K562 (cell line): ENCODE measurements at regions not wholly inside any gene's neighbourhood (a gene's known extent, or its start where the extent isn't known, plus 50 kb on each side); places are given as distances from the start of the nearest gene placed in this dataset.

ENCODE experiments used
- ATAC-seq: fragments of 200-7000 bp; cut with Tn5 transposase; 3 replicates; pipeline ENCODE4 v1.9.1; 2020; ENCODE audit warnings: moderate library complexity
- BruUV-seq: library from RNA; stranded (reverse); fragments of 400-500 nt; replicated peaks from 2 replicates; lab custom pipeline; 2021; lab: Mats Ljungman, UMichigan
- CTCF ChIA-PET: fragments of 300-600 bp; formaldehyde crosslinking; extraction: SDS; loops from one replicate; lab custom pipeline; 2021; ENCODE audit warnings: low intra/inter-chr PET ratio; lab: Yijun Ruan, JAX
- POLR2A ChIA-PET: fragments of 300-600, 350-650 bp; sonication (Branson Sonifier 250); formaldehyde crosslinking; extraction: SDS; loops from one replicate; lab custom pipeline; 2021; ENCODE audit warnings: antibody characterized with exemption, inconsistent platforms; lab: Yijun Ruan, JAX
- DNase-seq, 4 experiments: peaks; one replicate each; pipeline versions ENCODE4 v3.0.0 to v3.0.0-alpha.2; 2011 to 2018; ENCODE audit warnings: low spot score in 3 of 4, mixed read lengths in 3 of 4; ENCODE audit errors: extremely low read depth in 1 of 4
- FAIRE-seq: peaks from 2 replicates; lab custom pipeline; 2011; peaks lifted over from hg19 to GRCh38; lab: Jason Lieb, UNC
- H2AFZ ChIP-seq: 2 replicates; pipeline ENCODE4 v1.6.0; 2011; ENCODE audit warnings: low read depth, low read length, control low read depth, inconsistent platforms
- H3K27ac ChIP-seq: fragments of 200-600 bp; 3 replicates; pipeline ENCODE4 v1.8.0; 2011; ENCODE audit warnings: low read depth, mild to moderate bottlenecking, control low read depth, inconsistent platforms, low read length, moderate library complexity, mixed read lengths; ENCODE audit errors: extremely low read depth
- H3K27me3 ChIP-seq, 2 experiments: fragments of 300-600 bp in 1 of 2; 2 replicates in 1 of 2; 3 replicates in 1 of 2; pipeline versions ENCODE4 v1.6.0 to v1.8.0; 2011; ENCODE audit warnings: inconsistent platforms in 2 of 2, low read length in 2 of 2, mild to moderate bottlenecking in 1 of 2, mixed read lengths in 1 of 2, moderate library complexity in 1 of 2; ENCODE audit not compliant: control insufficient read depth in 2 of 2, insufficient read depth in 2 of 2
- H3K36me3 ChIP-seq: fragments of 300-600 bp; 3 replicates; pipeline ENCODE4 v1.8.0; 2011; ENCODE audit warnings: mild to moderate bottlenecking, low read length, inconsistent platforms; ENCODE audit not compliant: control insufficient read depth, insufficient read depth
- H3K4me1 ChIP-seq, 2 experiments: fragments of 200-600 bp in 1 of 2; replicated peaks in 1 of 2; 2 replicates in 1 of 2; 3 replicates in 1 of 2; pipeline versions ENCODE4 v1.5.1 to v1.8.0; 2011; ENCODE audit warnings: inconsistent platforms in 2 of 2, low read length in 2 of 2, mild to moderate bottlenecking in 1 of 2, mixed read lengths in 1 of 2, moderate library complexity in 1 of 2; ENCODE audit not compliant: control insufficient read depth in 2 of 2, insufficient read depth in 2 of 2
- H3K4me2 ChIP-seq: 2 replicates; pipeline ENCODE4 v1.6.1; 2011; ENCODE audit warnings: low read length, control low read depth, inconsistent platforms, mixed read lengths; ENCODE audit not compliant: insufficient read depth
- H3K4me3 ChIP-seq: fragments of 200-600 bp; sonication (generic), shearing (Covaris generic); 2 replicates; pipeline ENCODE4 v1.5.1; 2016; ENCODE audit warnings: control low read depth, inconsistent platforms
- H3K79me2 ChIP-seq: fragments of 200-600 bp; 3 replicates; pipeline ENCODE4 v1.8.0; 2011; ENCODE audit warnings: low read length, inconsistent platforms; ENCODE audit not compliant: control insufficient read depth, insufficient read depth
- H3K9ac ChIP-seq, 2 experiments: 2 replicates each; pipeline versions ENCODE4 v1.6.0 to v1.6.1; 2011; ENCODE audit warnings: low read depth in 2 of 2, low read length in 2 of 2, control low read depth in 1 of 2, inconsistent platforms in 1 of 2, mild to moderate bottlenecking in 1 of 2, mixed read lengths in 1 of 2; ENCODE audit not compliant: insufficient read depth in 1 of 2
- H3K9me1 ChIP-seq: one replicate; pipeline ENCODE4 v1.6.0; 2011; ENCODE audit warnings: inconsistent platforms, mild to moderate bottlenecking, low read length, moderate library complexity; ENCODE audit not compliant: control insufficient read depth, insufficient read depth
- H3K9me3 ChIP-seq: replicated peaks from 2 replicates; pipeline ENCODE4 v1.5.1; 2011; ENCODE audit warnings: low read depth, low read length, inconsistent platforms; ENCODE audit not compliant: control insufficient read depth, insufficient read depth
- H4K20me1 ChIP-seq: replicated peaks from 2 replicates; pipeline ENCODE4 v1.6.1; 2011; ENCODE audit warnings: low read length, inconsistent platforms, mixed read lengths; ENCODE audit not compliant: control insufficient read depth, insufficient read depth
- E2F3 ChIP-seq: fragments of 250-450 bp; sonication (Bioruptor Pico); IDR thresholded peaks from 2 replicates; pipeline ENCODE4 v1.4.0; 2020; ENCODE audit warnings: mild to moderate bottlenecking
- FOXP1 ChIP-seq: sonication (generic); formaldehyde crosslinking; IDR thresholded peaks from 2 replicates; pipeline ENCODE4 v1.8.0; 2022; ENCODE audit warnings: mild to moderate bottlenecking, missing genetic modification reagents
- MTA3 ChIP-seq: fragments of 450-650 bp; formaldehyde crosslinking; IDR thresholded peaks from 2 replicates; pipeline ENCODE4 v1.6.1; 2017; ENCODE audit warnings: mild to moderate bottlenecking, borderline replicate concordance
- SNIP1 ChIP-seq: fragments of 450-650 bp; IDR thresholded peaks from 2 replicates; pipeline ENCODE4 v1.7.1; 2017; ENCODE audit warnings: low read depth, mild to moderate bottlenecking
- TAF9B ChIP-seq: fragments of 450-650 bp; IDR thresholded peaks from 2 replicates; pipeline ENCODE4 v1.6.1; 2018; ENCODE audit warnings: mild to moderate bottlenecking; ENCODE audit not compliant: partially characterized antibody
- TSHZ1 ChIP-seq: fragments of 250-450 bp; sonication (Bioruptor Pico); IDR thresholded peaks from 2 replicates; pipeline ENCODE4 v1.4.0; 2020; ENCODE audit warnings: mild to moderate bottlenecking, moderate library complexity
- ZNF609 ChIP-seq: sonication (generic); formaldehyde crosslinking; IDR thresholded peaks from 2 replicates; pipeline ENCODE4 v1.8.1; 2023; ENCODE audit warnings: missing genetic modification reagents, mild to moderate bottlenecking, borderline replicate concordance
- WGBS: fragments of 100-300 bp; shearing (Covaris generic); methylation state at CpG from one replicate; pipeline ENCODE4 v1.1.6; 2016; ENCODE audit warnings: low coverage, mixed read lengths; ENCODE audit not compliant: insufficient coverage; ENCODE audit errors: missing lambda C conversion rate; 5-methylcytosine and 5-hydroxymethylcytosine counted together
- in situ Hi-C: fragments of 300-500 bp; cut with MboI; formaldehyde crosslinking; loops from 4 replicates; pipeline ENCODE4 v1.15.0; 2018; ENCODE audit warnings: inconsistent platforms, mixed read lengths
- intact Hi-C: fragments of 100-400 bp; cut with micrococcal nuclease; formaldehyde crosslinking; loops from 2 replicates; pipeline ENCODE4 v1.14.2; 2022

GRCh38 chr4:17206829-17207801, 304.8 kb downstream of the QDPR start:
- Histone ChIP-seq H3K9ac (no peak overlapping the region), H3K4me1 (no peaks in the 10 kb centered on the region), H3K4me2 (no peak overlapping the region), H3K9me3 (no peaks in the 10 kb centered on the region), H2AFZ (no peak overlapping the region), H3K27me3 (no peaks in the 10 kb centered on the region), H3K4me3 (no peak overlapping the region), H3K9me1 (no peaks in the 10 kb centered on the region), H3K36me3 (no peaks in the 10 kb centered on the region), H4K20me1 (no peaks in the 10 kb centered on the region), H3K27ac (no peak overlapping the region), H3K79me2 (no peaks in the 10 kb centered on the region)
- no TSS peak for BruUV-seq
- ChIA-PET CTCF (no interaction called here), POLR2A (no interaction called here)
- WGBS = 1% methylated on average over 7 of the region's 7 CpGs
- no peak for ATAC-seq
- FAIRE-seq = no peak
- intact Hi-C loops (no loop called here), in situ Hi-C loops (no loop called here)
- no peak for TF ChIP-seq SNIP1
- no peak for TF ChIP-seq ZNF609 (CRISPR knock-in tag)
- no peak for TF ChIP-seq FOXP1 (CRISPR knock-in tag)
- TF ChIP-seq TSHZ1 (CRISPR knock-in tag) = no peak
- TF ChIP-seq MTA3 = no peak
- TF ChIP-seq TAF9B = no peak
- no peak for TF ChIP-seq E2F3
- DNase-seq = no peak
